GM12878 (cell line): ENCODE measurements at regions not wholly inside any gene's neighbourhood (a gene's known extent, or its start where the extent isn't known, plus 50 kb on each side); places are given as distances from the start of the nearest gene placed in this dataset.

ENCODE experiments used
- CREB1 ChIP-seq: IDR thresholded peaks from 2 replicates; pipeline ENCODE4 v1.6.1; 2012; ENCODE audit warnings: low read depth, mild to moderate bottlenecking, inconsistent platforms
- IKZF2 ChIP-seq, 2 experiments: fragments of 450-650 bp; IDR thresholded peaks; 2 replicates each; pipeline ENCODE4 v1.6.1; 2017; ENCODE audit warnings: mild to moderate bottlenecking in 2 of 2, moderate library complexity in 2 of 2
- IRF4 ChIP-seq: IDR thresholded peaks from 2 replicates; pipeline ENCODE4 v1.6.1; 2011; ENCODE audit warnings: low read depth, low read length
- IRF5 ChIP-seq: fragments of 450-650 bp; IDR thresholded peaks from 2 replicates; pipeline ENCODE4 v1.6.1; 2017; ENCODE audit warnings: borderline replicate concordance
- LARP7 ChIP-seq: fragments of 450-650 bp; IDR thresholded peaks from 2 replicates; pipeline ENCODE4 v1.6.1; 2017; ENCODE audit warnings: mild to moderate bottlenecking
- SIX5 ChIP-seq: IDR thresholded peaks from 2 replicates; pipeline ENCODE4 v1.6.1; 2011; ENCODE audit warnings: mild to moderate bottlenecking, low read depth, low read length, moderate library complexity; ENCODE audit not compliant: severe bottlenecking
- SMC3 ChIP-seq: IDR thresholded peaks from 2 replicates; pipeline ENCODE4 v1.6.1; 2011; ENCODE audit warnings: low read length, improper control_type of control experiment, borderline replicate concordance
- WRNIP1 ChIP-seq: IDR thresholded peaks from 2 replicates; pipeline ENCODE4 v1.6.1; 2011; ENCODE audit warnings: low read depth, low read length, improper control_type of control experiment, borderline replicate concordance
- ZBTB40 ChIP-seq: fragments of 450-650 bp; IDR thresholded peaks from 2 replicates; pipeline ENCODE4 v1.6.1; 2016; ENCODE audit warnings: mild to moderate bottlenecking, moderate library complexity, borderline replicate concordance
- ZNF384 ChIP-seq: IDR thresholded peaks from 2 replicates; pipeline ENCODE4 v1.6.1; 2012; ENCODE audit warnings: low read depth, mild to moderate bottlenecking, low read length, improper control_type of control experiment, borderline replicate concordance
- TF ChIP-seq, protein P1 (sequence below): IDR thresholded peaks from 2 replicates; pipeline ENCODE4 v1.6.1; 2012; ENCODE audit warnings: low read depth, low read length, improper control_type of control experiment
- TF ChIP-seq, protein P2 (sequence below): fragments of 450-650 bp; IDR thresholded peaks from 2 replicates; pipeline ENCODE4 v1.6.1; 2017; ENCODE audit warnings: mild to moderate bottlenecking, moderate library complexity
- TF ChIP-seq, protein P3 (sequence below): fragments of 450-650 bp; IDR thresholded peaks from 2 replicates; pipeline ENCODE4 v1.6.1; 2018; ENCODE audit warnings: mild to moderate bottlenecking, low read depth, moderate library complexity; ENCODE audit not compliant: partially characterized antibody
- TF ChIP-seq, protein P4 (sequence below): IDR thresholded peaks from 2 replicates; pipeline ENCODE4 v1.6.1; 2012; ENCODE audit warnings: low read depth, low read length, improper control_type of control experiment

DNA sequence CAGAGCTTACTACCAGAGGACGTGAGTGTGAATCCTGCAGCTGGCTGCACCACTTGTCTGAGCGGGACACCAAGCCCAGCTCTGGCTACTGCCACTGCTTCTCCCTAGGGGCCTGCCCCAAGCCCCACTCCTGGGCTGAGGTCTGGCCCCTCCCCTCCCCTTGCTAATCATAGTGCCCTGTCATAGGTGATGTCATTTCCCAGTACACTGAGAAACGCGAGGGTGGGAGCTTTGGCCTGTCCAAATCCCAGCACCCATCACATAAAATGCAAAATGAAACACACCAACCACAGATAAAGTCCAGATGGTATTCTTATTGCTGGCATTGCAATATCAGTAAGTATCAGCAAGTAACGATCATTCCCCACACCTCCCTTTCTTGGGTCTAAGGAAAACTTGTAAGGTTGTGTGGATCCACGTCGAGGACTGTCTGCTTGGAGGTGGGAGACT lies 77.7 kb downstream of the TOMM20 start (continued):
- TF ChIP-seq, protein P1, sequence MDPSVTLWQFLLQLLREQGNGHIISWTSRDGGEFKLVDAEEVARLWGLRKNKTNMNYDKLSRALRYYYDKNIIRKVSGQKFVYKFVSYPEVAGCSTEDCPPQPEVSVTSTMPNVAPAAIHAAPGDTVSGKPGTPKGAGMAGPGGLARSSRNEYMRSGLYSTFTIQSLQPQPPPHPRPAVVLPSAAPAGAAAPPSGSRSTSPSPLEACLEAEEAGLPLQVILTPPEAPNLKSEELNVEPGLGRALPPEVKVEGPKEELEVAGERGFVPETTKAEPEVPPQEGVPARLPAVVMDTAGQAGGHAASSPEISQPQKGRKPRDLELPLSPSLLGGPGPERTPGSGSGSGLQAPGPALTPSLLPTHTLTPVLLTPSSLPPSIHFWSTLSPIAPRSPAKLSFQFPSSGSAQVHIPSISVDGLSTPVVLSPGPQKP, result no peak
- no peak for TF ChIP-seq LARP7
- TF ChIP-seq SMC3, result no peak
- no peak for TF ChIP-seq ZNF384
- TF ChIP-seq IRF4, result 0 out of 2 replicates have a peak, but pooled peaks have one; percentile 17
- TF ChIP-seq ZBTB40, result no peak
- no peak for TF ChIP-seq WRNIP1
- TF ChIP-seq CREB1, result peak; percentile 89
- TF ChIP-seq, protein P2, sequence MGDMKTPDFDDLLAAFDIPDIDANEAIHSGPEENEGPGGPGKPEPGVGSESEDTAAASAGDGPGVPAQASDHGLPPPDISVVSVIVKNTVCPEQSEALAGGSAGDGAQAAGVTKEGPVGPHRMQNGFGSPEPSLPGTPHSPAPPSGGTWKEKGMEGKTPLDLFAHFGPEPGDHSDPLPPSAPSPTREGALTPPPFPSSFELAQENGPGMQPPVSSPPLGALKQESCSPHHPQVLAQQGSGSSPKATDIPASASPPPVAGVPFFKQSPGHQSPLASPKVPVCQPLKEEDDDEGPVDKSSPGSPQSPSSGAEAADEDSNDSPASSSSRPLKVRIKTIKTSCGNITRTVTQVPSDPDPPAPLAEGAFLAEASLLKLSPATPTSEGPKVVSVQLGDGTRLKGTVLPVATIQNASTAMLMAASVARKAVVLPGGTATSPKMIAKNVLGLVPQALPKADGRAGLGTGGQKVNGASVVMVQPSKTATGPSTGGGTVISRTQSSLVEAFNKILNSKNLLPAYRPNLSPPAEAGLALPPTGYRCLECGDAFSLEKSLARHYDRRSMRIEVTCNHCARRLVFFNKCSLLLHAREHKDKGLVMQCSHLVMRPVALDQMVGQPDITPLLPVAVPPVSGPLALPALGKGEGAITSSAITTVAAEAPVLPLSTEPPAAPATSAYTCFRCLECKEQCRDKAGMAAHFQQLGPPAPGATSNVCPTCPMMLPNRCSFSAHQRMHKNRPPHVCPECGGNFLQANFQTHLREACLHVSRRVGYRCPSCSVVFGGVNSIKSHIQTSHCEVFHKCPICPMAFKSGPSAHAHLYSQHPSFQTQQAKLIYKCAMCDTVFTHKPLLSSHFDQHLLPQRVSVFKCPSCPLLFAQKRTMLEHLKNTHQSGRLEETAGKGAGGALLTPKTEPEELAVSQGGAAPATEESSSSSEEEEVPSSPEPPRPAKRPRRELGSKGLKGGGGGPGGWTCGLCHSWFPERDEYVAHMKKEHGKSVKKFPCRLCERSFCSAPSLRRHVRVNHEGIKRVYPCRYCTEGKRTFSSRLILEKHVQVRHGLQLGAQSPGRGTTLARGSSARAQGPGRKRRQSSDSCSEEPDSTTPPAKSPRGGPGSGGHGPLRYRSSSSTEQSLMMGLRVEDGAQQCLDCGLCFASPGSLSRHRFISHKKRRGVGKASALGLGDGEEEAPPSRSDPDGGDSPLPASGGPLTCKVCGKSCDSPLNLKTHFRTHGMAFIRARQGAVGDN, result peak; percentile 77; the same call in 1 of the 2 replicates
- no peak for TF ChIP-seq IRF5
- TF ChIP-seq SIX5, result no peak
- TF ChIP-seq, protein P3, sequence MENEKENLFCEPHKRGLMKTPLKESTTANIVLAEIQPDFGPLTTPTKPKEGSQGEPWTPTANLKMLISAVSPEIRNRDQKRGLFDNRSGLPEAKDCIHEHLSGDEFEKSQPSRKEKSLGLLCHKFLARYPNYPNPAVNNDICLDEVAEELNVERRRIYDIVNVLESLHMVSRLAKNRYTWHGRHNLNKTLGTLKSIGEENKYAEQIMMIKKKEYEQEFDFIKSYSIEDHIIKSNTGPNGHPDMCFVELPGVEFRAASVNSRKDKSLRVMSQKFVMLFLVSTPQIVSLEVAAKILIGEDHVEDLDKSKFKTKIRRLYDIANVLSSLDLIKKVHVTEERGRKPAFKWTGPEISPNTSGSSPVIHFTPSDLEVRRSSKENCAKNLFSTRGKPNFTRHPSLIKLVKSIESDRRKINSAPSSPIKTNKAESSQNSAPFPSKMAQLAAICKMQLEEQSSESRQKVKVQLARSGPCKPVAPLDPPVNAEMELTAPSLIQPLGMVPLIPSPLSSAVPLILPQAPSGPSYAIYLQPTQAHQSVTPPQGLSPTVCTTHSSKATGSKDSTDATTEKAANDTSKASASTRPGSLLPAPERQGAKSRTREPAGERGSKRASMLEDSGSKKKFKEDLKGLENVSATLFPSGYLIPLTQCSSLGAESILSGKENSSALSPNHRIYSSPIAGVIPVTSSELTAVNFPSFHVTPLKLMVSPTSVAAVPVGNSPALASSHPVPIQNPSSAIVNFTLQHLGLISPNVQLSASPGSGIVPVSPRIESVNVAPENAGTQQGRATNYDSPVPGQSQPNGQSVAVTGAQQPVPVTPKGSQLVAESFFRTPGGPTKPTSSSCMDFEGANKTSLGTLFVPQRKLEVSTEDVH, result no peak
- TF ChIP-seq, protein P4, sequence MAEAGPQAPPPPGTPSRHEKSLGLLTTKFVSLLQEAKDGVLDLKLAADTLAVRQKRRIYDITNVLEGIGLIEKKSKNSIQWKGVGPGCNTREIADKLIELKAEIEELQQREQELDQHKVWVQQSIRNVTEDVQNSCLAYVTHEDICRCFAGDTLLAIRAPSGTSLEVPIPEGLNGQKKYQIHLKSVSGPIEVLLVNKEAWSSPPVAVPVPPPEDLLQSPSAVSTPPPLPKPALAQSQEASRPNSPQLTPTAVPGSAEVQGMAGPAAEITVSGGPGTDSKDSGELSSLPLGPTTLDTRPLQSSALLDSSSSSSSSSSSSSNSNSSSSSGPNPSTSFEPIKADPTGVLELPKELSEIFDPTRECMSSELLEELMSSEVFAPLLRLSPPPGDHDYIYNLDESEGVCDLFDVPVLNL, result no peak
- TF ChIP-seq IKZF2 (IDR thresholded peaks at IDR 0.05), result peak in 1 of 2 experiments; percentile 26; a peak in 1 of 4 replicates
